NCI-H526 treated with DMSO at 0.1 percent for 48 hours (cell line): ENCODE measurements at regions not wholly inside any gene's neighbourhood (a gene's known extent, or its start where the extent isn't known, plus 50 kb on each side); places are given as distances from the start of the nearest gene placed in this dataset.
"Not testable (repeated sequence)": the region's sequence is repeated elsewhere in the genome, so short reads cannot be mapped to it uniquely, and the experiment has no call there.

Source experiments
- DNase-seq: peaks from one replicate; lab custom pipeline; 2025; lab: John Stamatoyannopoulos, UW

DNA sequence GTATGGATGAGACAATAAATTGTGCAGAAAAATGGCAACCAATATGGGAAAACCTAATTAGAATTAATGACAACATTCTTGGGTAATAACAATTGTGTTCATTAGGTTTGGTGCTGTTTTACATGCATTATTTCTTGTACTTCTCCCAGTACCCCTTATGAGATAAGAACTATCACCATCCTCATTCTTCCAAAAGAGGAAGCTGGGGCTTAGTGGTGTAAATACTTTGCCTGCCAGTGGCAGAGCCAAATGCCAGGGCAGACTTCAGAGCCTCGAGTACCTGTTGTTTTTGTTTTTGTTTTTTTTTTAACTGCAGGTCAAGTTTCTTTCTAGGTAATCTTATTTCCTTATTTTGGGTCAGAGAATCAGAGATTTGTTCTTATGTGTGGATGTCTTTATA is 206.4 kb downstream of the RHOU start:
- no peak for DNase-seq

DNA sequence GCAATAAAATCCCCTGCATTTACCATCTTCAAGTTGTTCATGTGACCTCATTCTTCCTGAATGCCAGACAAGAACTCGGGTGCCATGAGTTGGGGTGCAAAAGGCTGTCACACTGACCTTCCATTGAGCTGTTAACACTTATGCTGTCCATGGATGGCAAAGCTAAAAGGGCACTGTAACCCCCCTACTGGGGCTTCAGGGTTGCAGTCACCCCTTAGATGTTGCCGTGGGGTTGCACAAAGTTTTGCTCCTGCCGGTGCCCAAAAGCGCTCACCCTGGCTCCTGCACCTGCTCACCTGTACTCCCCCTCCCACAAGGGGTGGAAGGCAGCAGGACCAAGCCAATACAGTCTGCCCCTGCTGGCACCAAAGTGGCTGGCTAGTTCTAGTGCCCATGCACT is 208.2 kb downstream of the RHOU start:
- DNase-seq, result no peak

DNA sequence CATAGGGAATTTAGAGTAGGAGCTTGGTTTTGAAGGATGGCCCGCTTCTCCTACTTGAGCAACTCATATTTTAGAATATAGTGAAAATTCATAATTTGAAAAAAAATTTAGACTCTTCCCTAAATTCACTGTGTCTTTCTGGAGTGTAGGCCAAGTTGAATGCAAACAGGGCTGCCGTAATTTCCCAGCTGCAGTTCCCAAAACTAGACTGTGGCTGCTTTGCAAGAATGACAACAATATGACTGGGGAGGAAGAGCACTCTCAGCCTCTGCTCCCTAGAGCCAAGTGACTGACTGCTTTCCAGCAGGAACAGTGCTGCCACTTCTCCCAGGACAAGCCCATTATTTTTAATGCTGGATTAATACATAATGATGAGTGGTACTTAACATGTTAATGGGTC is 209.0 kb downstream of the RHOU start:
- no peak for DNase-seq

DNA sequence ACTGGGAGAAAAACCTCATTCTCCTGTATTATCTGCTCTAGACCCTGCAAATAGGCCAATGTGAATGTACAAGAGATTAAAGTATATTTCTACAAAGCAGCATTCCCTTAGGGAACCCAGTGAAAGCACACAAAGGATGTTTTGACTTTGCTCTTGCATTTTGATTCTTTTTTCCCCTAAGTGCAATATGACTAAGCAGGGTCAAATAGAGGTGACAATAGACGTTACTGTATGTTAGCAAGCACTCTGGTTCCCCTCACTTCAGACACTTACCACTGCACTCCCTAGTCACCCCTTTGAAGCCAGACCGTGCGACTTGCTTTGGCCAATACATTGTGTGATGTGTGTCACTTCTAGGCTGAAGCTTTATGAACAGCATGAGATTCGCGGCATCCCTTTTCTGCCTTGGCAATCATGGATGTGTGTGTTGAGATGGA is 209.7 kb downstream of the RHOU start:
- DNase-seq, result no peak

DNA sequence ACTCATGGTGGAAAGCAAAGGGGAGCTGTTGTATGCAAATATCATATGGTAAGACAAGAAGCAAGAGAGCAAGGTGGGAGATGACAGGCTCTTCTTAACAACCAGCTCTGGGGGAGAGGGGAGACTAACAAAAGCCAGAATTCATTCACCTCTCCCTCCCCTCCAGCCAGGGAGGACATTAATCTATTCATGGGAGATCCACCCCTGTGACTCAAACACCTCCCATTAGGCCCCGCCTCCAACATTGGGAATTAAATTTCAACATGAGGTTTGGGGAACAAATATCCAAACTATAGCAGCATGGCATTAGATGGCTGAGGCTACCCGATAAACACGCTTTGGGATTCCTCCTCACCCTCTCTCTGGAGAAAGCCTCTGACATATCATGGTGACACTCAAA is 210.6 kb downstream of the RHOU start:
- DNase-seq, result no peak

DNA sequence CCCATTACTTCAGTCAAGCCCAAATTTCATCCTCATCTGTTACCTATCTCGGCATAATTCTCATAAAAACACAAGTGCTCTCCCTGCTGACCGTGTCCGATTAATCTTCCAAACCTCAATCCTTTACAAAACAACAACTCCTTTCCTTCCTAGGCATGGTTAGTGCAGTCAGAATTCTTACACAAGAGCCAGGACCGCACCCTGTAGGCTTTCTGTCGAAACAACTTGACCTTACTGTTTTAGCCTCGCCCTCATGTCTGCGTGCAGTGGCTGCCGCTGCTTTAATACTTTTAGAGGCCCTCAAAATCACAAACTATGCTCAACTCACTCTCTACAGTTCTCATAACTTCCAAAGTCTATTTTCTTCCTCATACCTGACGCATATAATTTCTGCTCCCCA is 214.3 kb downstream of the RHOU start:
- DNase-seq, result not testable (repeated sequence)

DNA sequence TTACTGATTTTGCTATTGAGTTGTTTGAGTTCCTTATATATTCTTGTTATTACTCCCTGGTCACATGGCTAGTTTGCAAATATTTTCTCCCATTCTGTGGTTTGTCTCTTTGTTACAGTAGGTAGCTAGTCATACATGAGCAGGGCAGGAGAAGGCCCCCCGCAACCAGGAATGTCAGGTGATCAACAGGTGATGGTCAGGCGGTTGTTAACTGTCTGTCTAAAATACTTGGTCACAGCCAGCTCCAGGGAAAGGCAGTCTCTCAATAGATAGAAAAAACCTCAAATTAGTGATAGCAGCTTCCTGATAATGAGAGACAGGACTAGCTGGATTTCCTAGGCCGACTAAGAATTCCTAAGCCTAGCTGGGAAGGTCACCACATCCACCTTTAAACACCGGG is 217.9 kb downstream of the RHOU start:
- DNase-seq, result no peak

DNA sequence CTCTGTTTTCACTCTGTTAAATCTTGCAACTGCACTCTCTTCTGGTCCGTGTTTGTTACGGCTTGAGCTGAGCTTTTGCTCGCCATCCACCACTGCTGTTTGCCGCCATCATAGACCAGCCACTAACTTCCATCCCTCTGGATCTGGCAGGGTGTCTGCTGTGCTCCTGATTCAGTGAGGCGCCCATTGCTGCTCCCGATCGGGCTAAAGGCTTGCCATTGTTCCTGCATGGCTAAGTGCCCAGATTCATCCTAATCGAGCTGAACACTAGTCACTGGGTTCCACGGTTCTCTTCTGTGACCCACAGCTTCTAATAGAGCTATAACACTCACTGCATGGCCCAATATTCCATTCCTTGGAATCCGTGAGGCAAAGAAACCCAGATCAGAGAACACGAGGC is 218.5 kb downstream of the RHOU start:
- not testable (repeated sequence) for DNase-seq

DNA sequence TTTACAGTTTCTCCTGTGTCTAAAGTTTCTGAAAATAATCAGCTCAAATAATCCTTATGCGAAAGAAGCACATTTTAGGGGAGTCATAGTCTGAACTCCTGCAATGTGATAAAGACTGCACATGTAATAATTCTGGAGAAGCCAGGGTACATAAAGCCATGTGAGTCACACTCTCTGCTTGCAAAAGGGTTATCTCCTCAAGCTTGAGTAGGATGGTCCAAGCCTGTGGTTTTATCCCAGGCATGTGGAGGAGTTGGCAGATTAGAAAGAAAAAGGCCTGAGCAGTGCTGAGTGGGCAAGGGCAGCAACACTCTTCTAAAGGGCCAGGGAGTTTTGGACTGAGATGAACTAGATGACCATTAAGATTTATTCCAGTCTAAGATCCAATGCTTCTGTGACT is 220.4 kb downstream of the RHOU start:
- no peak for DNase-seq

DNA sequence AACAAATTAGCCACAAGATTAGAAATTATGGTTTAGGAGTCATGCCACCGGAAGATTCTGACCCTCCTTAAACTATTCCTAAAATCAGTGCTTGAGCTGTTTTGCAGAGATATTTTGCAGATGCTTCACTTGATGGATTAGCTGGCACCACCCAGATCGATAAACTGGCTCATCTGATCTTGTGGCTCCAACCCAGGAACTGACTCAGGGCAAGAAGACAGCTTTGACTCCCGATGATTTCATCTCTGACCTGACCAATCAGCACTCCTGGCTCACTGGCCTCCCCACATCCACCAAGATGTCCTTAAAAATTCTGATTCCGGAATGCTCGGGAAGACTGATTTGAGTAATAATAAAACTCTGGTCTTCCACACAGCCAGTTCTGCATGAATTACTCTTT is 221.6 kb downstream of the RHOU start:
- DNase-seq, result no peak

DNA sequence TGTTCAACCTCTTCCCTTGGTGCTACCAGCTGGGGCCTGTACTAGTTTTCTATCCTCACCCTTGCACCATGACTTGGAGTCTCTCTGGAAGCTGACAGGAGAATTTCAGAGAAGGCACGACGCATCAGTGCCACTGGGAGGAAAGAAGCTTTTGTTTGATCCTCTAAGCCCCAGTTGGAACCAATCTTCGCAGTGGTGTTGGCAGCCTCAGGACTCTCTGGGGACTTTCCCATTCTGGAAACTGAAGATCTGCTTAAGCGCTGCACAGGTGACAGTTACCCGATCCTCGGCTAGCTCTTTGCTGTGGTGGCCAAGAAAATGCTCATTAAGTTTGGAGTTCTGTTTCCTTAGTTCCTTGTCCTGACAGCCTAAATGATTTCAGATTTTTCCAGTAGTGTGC is 222.3 kb downstream of the RHOU start:
- no peak for DNase-seq

DNA sequence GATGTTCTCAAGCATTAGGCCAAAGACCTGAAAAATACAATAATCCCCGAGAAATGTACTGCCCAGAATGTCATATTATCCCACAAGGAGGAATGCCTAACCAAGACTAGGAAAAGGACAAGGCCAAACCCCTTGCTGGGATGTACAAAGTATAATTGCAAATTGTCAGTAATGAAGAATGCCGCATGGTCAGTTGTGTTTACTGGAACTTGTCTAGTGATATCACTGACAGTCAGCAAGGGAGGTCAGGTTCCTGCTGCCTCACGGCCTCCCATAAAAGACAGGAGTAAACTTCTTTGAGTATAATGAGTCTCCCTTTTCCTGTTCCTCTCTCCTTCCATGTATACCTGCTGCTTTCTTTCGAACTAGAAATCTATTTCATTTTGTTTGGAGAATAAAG is 222.8 kb downstream of the RHOU start:
- DNase-seq, result no peak

DNA sequence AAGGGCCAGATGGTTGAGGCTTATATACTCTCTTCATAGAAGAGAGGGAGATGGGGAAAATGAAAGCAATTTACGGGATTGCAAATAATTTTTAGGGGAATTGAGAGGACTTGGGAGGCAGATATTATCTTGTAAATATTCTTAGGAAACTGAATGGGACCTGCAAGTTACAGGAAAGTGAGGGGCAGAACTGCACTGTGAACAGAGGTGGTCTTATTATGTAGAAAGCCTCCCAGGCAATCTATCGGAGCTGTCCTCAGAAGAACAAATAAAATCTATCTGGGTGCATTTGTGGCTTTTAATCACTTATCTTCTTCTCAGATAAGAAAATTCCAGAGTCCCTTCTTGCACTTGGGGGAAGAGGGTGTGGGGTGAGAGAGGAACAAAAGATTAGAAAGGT is 223.5 kb downstream of the RHOU start:
- DNase-seq, result no peak

DNA sequence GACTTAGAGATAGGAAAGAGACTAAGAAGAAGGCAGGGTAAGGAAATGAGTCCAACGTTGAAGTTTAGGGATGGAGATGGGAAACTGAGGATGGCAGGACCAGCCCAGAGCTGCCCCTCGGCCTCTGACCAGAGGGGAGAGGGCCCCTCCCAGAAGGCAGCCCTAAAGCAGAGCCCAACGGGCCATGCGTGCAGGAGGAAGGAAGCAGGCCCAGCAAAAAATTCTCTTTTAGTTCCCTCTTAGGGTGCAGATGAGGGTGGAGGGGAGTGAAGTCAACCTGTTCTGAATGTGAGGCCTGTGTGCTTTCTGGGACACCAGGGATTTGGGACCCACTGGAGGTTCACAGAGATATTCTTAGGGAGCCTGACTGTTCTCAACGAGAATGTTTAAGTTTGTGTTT is 225.4 kb downstream of the RHOU start:
- no peak for DNase-seq

DNA sequence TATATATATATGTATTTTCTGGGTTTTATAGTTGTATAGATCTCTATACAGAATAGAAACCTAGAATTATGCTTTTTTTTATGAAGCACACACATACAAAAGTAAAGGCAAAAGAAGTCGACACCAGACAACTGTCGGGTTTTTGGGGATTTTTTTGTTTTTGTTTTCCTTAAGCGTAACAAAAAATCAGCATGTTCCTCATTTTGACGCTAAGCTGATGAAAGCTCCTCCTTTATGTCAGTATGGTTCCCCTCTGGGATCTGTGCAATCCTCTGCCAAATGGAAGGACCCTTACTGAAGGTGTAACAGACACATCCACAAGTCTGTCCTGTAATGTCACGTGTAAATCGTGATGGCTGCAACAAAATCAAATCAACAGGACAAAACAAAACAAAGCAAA is 226.2 kb downstream of the RHOU start:
- no peak for DNase-seq

DNA sequence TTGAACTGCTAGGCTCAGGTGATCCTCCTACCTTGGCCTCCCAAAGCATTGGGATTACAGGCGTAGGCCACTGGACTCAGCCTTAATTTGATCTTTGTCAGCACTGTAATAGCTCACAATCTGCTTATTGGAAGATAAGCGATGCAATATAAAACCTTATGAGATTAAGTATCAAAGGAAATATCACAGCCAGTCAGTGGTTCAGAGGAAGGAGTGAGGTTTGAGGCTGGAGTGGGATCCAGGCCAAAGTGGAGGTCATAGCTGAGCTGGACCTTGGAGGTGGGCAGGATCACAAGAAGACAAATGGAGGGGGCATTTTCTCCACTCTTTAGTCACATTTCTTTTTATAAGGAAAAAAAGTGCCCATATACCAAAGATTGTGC is 228.5 kb downstream of the RHOU start:
- no peak for DNase-seq

DNA sequence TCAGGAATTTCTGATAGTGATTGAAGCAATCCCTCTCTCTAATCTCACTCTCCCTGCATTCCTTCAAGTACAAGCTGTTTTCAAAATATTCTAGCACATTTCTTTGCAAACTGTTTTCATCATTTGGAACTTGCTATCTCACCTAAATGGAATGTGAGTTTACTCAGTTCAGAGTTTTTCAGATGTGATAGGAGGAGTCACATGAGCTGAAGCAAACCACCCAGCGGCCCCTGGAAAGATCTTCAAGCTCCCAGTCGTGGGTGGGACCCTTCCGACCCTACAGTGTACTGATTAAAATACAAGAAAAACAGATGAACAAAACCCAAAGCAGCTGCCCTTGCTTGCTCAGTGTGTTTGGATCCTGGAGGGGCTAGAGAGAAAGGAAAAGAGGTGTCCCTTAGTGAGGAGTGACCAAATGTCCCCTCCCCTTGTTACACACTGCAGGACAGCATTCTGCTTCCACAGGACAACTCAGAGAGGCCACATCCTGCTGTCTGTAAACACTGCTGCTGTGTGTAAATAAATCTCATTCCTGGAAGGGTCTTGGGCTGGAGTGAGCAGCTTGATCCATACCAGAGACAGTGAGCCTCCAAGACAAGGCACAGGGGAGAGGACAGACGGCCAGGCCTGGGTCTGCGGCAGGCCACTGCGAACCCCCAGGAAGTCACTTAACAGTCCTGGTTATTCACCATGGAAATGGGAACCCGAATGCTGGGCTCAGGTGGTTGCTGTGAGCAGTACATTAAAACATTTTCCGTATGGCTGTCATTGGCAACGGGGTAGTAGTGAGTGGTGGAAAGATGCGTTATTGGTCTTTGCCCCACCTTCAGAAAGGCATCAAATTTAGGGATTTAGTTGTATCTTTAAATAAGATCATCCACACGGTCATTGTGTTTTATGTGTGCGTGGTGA is 229.2 kb downstream of the RHOU start:
- DNase-seq, result no peak

DNA sequence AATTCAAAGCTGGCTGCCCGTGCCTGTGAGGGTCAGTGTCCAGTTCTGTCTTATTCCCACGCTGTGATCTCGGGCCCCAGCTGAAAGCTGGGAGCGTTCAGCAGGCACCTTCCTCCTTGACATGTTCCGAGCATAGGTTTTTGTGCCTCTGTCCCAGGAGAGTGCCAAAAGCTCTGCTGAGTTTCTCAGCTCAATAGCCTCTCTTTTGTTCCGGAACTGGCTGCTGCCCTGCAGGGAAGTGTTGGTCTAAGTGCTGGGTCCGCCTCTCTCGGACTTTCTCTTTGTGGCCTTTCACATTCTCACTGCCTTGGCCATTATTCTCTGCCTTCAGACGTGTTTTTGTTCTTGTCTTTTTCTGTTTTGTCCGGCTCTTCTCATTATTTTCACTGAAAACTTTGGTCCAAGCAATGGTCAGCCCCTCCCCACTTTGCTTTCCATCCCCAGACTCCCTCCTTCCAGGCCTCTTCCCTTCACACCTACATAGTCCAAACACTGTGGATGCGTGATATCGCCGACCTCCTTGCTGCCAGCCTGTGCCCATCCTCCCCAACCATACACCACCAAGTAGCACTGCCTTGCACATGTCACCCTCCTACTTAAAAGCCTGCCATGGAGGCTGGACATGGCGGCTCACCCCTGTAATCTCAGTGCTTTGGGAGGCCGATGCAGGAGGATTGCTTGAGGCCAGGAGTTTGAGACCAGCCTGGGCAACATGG is 233.8 kb downstream of the RHOU start:
- no peak for DNase-seq

DNA sequence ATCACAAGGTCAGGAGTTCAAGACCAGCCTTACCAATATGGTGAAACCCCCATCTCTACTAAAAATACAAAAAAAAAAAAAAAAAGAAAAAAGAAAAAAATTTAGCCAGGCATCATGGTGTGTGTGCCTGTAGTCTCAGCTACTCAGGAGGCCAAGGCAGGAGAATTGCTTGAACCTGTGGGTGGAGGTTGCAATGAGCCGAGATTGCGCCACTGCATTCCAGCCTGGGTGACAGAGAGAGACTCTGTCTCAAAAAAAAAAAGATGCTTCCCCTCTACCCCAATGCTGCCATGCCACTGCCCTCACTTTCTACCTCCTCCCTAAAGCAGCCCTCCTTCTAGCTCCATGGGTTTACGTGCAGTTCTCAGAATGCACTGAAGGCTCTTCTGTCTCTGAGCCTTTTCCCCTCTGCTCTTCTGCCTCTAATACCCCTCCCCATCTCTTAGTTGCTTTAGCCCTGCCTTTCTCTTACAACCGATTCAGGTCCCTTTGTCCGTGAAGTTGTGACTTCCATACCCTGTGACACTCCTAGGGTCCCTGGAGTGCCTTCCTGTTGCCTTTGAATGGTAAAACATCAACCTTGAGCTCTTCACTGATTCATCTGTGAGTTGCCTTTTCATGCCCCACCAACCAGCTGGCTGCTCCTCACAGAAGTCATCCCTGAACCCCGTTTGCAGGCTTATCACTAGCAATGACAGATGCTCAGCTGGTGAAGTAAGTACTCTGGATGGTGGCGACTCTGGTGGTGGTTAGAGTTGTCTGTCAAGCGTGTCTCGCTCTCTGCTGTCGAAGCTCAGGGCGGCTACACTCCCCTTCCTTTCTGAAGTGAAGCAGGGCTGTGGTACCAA is 234.9 kb downstream of the RHOU start:
- DNase-seq, result no peak

DNA sequence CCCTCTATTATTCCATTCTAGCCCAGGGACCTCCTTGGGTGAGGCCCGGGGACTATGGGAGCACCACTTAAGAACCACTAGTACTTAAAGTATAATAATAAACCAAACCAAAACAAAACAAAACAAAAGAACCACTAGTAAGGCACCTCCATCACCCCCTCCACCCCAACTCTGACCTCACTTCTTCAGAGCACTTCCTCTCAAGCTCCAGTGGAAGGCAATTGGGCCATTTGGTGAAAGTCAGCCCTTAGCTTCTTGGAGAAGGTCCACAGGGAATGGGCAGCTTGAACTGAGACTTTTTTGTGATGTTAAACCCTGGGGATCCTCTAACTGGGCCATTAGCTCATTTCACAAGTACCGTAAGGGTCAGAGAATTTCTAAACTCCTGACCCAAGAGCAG is 237.3 kb downstream of the RHOU start:
- DNase-seq, result no peak

DNA sequence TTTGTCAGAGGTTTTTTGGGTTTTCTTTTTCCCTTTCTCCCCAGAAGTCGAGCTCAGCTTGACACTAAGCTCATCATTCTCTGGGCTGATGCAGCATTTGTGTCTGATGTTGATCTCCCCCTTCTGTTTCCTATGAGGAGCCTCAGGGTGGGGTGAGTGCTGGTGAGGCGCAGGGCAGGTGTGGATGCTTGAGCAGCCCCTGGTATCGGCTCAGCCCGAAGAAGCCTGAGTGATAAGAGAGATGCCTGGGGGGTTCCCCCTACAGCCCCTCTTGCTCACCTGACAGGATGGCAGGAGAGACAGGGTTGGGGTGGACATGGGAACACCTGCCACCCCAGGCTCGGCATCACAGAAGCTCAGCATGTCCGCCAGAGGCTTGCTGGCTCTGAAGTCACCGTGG is 239.0 kb downstream of the RHOU start:
- no peak for DNase-seq

DNA sequence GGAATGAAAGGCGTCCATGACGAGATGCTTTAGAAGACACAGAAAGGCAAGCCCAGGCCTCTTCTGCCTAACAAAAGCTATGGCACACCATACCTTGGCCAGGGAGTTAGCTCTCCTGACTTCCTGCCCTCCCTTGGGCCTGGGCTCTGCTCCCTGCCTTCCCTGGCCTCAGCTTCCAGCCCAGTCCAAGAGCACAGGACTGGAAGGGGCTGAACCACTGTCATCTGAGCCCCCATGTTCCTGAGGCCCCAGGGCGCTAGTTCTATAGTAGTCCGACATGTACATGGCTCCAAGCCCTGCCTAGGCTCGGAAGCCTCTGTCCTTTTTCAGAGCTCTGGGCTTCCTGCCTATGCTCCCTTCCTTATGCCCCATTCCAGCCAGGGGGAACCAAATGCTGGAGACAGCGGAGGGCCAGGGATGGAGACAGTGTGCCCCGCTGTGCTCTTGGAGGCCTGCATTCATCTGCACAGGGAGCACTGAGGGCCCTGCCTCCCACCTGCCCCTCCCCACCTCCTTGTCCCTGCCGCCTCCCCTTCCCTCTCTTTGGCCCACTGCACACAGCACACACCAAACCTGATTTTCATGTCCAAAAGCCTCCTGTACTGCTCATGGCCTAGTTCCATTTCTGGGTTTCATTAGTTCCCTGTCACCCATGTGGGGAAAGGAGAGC is 240.1 kb downstream of the RHOU start:
- DNase-seq, result no peak
